Neural cell (in vitro differentiated cells): ENCODE measurements at regions not wholly inside any gene's neighbourhood (a gene's known extent, or its start where the extent isn't known, plus 50 kb on each side); places are given as distances from the start of the nearest gene placed in this dataset.

Experiments used
- H2AFZ ChIP-seq: fragments of 200-600, 300-800 bp; sonication (generic), shearing (Covaris generic); 2 replicates; pipeline ENCODE4 v1.6.0; 2014; ENCODE audit warnings: low read depth, mild to moderate bottlenecking, antibody characterized with exemption, low read length, moderate library complexity
- H3F3A ChIP-seq: fragments of 200-600 bp; shearing (Covaris generic); 2 replicates; pipeline ENCODE4 v1.6.1; 2016; ENCODE audit warnings: mild to moderate bottlenecking, moderate library complexity, mixed read lengths, antibody characterized with exemption, low read length; ENCODE audit not compliant: insufficient read depth, poor library complexity, severe bottlenecking
- H3K27ac ChIP-seq: fragments of 200-600, 300-800 bp; sonication (generic), shearing (Covaris generic); 2 replicates; pipeline ENCODE4 v1.5.1; 2014; ENCODE audit warnings: mild to moderate bottlenecking, low read length, moderate library complexity
- H3K27me3 ChIP-seq: fragments of 300-800, 200-600 bp; sonication (generic), shearing (Covaris generic); 2 replicates; pipeline ENCODE4 v1.6.0; 2014; ENCODE audit warnings: mild to moderate bottlenecking, low read depth, low read length, moderate library complexity; ENCODE audit not compliant: insufficient read depth
- H3K36me3 ChIP-seq: fragments of 300-800, 200-600 bp; sonication (generic), shearing (Covaris generic); 2 replicates; pipeline ENCODE4 v1.5.1; 2014; ENCODE audit warnings: mild to moderate bottlenecking, antibody characterized with exemption, low read length, moderate library complexity; ENCODE audit not compliant: insufficient read depth
- H3K4me2 ChIP-seq: fragments of 300-800, 200-600 bp; sonication (generic), shearing (Covaris generic); 2 replicates; pipeline ENCODE4 v1.6.0; 2014; ENCODE audit warnings: mild to moderate bottlenecking, low read length
- H3K4me3 ChIP-seq: fragments of 300-800, 200-600 bp; sonication (generic), shearing (Covaris generic); 2 replicates; pipeline ENCODE4 v1.5.1; 2014; ENCODE audit warnings: mild to moderate bottlenecking, low read length, moderate library complexity
- H3K79me2 ChIP-seq: fragments of 200-600 bp; shearing (Covaris generic); replicated peaks from 2 replicates; pipeline ENCODE4 v1.6.0; 2014; ENCODE audit warnings: mild to moderate bottlenecking, low read length, moderate library complexity; ENCODE audit not compliant: insufficient read depth
- H3K9ac ChIP-seq: fragments of 300-800, 200-600 bp; sonication (generic), shearing (Covaris generic); 2 replicates; pipeline ENCODE4 v1.6.1; 2016; ENCODE audit warnings: mild to moderate bottlenecking, low read length, mixed read lengths
- H3K9me2 ChIP-seq: fragments of 200-600 bp; shearing (Covaris generic); 2 replicates; pipeline ENCODE4 v1.6.1; 2016; ENCODE audit warnings: mild to moderate bottlenecking, low read length, mixed read lengths; ENCODE audit not compliant: insufficient read depth
- H3K9me3 ChIP-seq: fragments of 200-600, 300-800 bp; sonication (generic), shearing (Covaris generic); 2 replicates; pipeline ENCODE4 v1.6.1; 2016; ENCODE audit warnings: mild to moderate bottlenecking, mixed run types, low read length, moderate library complexity, mixed read lengths
- H4K20me1 ChIP-seq: fragments of 200-600 bp; shearing (Covaris generic); 2 replicates; pipeline ENCODE4 v1.6.1; 2016; ENCODE audit warnings: mild to moderate bottlenecking, mixed run types; ENCODE audit not compliant: insufficient read depth
- EP300 ChIP-seq: fragments of 450-650 bp; conservative IDR thresholded peaks from 2 replicates; pipeline ENCODE4 v1.6.1; 2014; ENCODE audit warnings: antibody characterized with exemption, mild to moderate bottlenecking, moderate library complexity; ENCODE audit not compliant: poor library complexity, severe bottlenecking
- EZH2 ChIP-seq: fragments of 200-600, 300-800 bp; shearing (Covaris generic), sonication (generic); IDR thresholded peaks from 2 replicates; pipeline ENCODE4 v1.6.1; 2014; ENCODE audit warnings: antibody characterized with exemption, low read length, borderline replicate concordance, mild to moderate bottlenecking; ENCODE audit not compliant: insufficient read depth, poor library complexity, severe bottlenecking
- MXI1 ChIP-seq: fragments of 450-650 bp; conservative IDR thresholded peaks from 2 replicates; pipeline ENCODE4 v1.6.1; 2014; ENCODE audit warnings: antibody characterized with exemption, mild to moderate bottlenecking; ENCODE audit not compliant: poor library complexity, severe bottlenecking
- POLR2AphosphoS5 ChIP-seq: IDR thresholded peaks from 2 replicates; pipeline ENCODE4 v1.6.1; 2012
- RAD21 ChIP-seq: fragments of 450-650 bp; conservative IDR thresholded peaks from 2 replicates; pipeline ENCODE4 v1.6.1; 2014; ENCODE audit warnings: antibody characterized with exemption, mild to moderate bottlenecking, moderate library complexity
- SMC3 ChIP-seq: fragments of 450-650 bp; conservative IDR thresholded peaks from 2 replicates; pipeline ENCODE4 v1.6.1; 2014; ENCODE audit warnings: antibody characterized with exemption, mild to moderate bottlenecking, moderate library complexity; ENCODE audit not compliant: poor library complexity
- TAF1 ChIP-seq: IDR thresholded peaks from 2 replicates; pipeline ENCODE4 v1.6.1; 2012; ENCODE audit warnings: low read depth
- TF ChIP-seq, protein P1 (sequence below): IDR thresholded peaks from 2 replicates; pipeline ENCODE4 v1.6.1; 2012; ENCODE audit warnings: borderline replicate concordance
- TF ChIP-seq, protein P2 (sequence below): fragments of 450-650 bp; IDR thresholded peaks from 2 replicates; pipeline ENCODE4 v1.5.1; 2014; ENCODE audit warnings: antibody characterized with exemption, mild to moderate bottlenecking, moderate library complexity; ENCODE audit not compliant: poor library complexity, severe bottlenecking

DNA sequence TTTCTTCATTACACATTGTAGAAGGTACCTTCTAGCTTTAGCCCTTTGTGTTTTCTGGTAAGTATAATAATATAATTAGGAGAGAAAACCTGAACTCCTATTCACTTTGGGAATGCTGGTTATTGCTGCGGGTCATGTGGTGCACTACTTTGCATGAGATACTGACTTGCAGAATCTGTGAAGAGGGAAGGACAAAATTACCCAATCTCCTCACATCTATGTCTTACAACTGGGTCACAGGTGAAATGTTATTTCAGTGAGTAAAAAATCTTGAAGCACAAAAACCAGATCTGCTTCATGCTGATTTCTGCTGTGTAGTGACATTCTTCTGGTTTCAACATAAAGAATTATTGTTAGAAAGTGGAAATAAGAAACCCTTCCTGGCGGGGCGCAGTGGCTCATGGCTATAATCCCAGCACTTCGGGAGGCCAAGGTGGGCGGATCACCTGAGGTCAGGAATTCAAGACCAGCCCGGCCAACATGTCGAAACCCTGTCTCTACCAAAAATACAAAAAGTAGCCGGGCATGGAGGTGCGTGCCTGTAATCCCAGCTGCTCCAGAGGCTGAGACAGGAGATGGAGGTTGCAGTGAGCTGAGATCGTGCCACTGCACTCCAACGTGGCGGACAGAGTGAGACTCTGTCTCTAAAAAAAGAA is 211.0 kb upstream of the REG3G start:
- no peak overlapping the region for H3K4me2 ChIP-seq
- no peaks in the 10 kb centered on the region for H3K9me3 ChIP-seq
- no peaks in the 10 kb centered on the region for H3K27me3 ChIP-seq
- H3F3A ChIP-seq, result no peaks in the 10 kb centered on the region
- H3K4me3 ChIP-seq, result no peak overlapping the region
- no peaks in the 10 kb centered on the region for H3K9me2 ChIP-seq
- no peaks in the 10 kb centered on the region for H3K36me3 ChIP-seq
- no peak for TF ChIP-seq RAD21
- no peak for TF ChIP-seq MXI1
- no peak for TF ChIP-seq POLR2AphosphoS5
- no peak for TF ChIP-seq EZH2
- no peak for TF ChIP-seq SMC3
- TF ChIP-seq, protein P1, sequence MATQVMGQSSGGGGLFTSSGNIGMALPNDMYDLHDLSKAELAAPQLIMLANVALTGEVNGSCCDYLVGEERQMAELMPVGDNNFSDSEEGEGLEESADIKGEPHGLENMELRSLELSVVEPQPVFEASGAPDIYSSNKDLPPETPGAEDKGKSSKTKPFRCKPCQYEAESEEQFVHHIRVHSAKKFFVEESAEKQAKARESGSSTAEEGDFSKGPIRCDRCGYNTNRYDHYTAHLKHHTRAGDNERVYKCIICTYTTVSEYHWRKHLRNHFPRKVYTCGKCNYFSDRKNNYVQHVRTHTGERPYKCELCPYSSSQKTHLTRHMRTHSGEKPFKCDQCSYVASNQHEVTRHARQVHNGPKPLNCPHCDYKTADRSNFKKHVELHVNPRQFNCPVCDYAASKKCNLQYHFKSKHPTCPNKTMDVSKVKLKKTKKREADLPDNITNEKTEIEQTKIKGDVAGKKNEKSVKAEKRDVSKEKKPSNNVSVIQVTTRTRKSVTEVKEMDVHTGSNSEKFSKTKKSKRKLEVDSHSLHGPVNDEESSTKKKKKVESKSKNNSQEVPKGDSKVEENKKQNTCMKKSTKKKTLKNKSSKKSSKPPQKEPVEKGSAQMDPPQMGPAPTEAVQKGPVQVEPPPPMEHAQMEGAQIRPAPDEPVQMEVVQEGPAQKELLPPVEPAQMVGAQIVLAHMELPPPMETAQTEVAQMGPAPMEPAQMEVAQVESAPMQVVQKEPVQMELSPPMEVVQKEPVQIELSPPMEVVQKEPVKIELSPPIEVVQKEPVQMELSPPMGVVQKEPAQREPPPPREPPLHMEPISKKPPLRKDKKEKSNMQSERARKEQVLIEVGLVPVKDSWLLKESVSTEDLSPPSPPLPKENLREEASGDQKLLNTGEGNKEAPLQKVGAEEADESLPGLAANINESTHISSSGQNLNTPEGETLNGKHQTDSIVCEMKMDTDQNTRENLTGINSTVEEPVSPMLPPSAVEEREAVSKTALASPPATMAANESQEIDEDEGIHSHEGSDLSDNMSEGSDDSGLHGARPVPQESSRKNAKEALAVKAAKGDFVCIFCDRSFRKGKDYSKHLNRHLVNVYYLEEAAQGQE, result no peak
- no peak for TF ChIP-seq TAF1
- no peak for TF ChIP-seq EP300
- TF ChIP-seq, protein P2, sequence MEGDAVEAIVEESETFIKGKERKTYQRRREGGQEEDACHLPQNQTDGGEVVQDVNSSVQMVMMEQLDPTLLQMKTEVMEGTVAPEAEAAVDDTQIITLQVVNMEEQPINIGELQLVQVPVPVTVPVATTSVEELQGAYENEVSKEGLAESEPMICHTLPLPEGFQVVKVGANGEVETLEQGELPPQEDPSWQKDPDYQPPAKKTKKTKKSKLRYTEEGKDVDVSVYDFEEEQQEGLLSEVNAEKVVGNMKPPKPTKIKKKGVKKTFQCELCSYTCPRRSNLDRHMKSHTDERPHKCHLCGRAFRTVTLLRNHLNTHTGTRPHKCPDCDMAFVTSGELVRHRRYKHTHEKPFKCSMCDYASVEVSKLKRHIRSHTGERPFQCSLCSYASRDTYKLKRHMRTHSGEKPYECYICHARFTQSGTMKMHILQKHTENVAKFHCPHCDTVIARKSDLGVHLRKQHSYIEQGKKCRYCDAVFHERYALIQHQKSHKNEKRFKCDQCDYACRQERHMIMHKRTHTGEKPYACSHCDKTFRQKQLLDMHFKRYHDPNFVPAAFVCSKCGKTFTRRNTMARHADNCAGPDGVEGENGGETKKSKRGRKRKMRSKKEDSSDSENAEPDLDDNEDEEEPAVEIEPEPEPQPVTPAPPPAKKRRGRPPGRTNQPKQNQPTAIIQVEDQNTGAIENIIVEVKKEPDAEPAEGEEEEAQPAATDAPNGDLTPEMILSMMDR, result no peak
- no peak overlapping the region for H3K9ac ChIP-seq
- H3K79me2 ChIP-seq, result no peaks in the 10 kb centered on the region
- no peaks in the 10 kb centered on the region for H4K20me1 ChIP-seq
- no peak overlapping the region for H3K27ac ChIP-seq
- H2AFZ ChIP-seq, result no peak overlapping the region

DNA sequence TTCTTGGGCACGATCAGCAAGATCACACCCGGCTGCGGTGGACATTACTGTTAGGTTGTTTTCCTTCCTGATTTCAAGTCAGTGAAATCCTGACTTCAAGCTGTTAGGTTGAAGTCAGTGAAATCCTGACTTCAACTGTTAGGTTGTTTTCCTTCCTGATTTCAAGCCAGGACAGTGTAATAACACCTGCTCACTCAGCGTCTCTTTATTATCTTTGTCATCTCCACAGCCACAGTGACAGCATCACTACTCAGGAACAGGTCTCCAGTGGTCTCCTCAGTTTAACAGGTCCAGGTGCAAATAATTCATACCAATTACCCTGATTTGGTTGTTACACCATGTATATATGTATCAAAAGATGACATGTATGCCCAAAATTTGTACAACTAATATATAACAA is 208.1 kb upstream of the REG3G start:
- Histone ChIP-seq H3K4me2 (no peak overlapping the region), H3F3A (no peaks in the 10 kb centered on the region), H3K27me3 (no peaks in the 10 kb centered on the region), H3K79me2 (no peaks in the 10 kb centered on the region), H2AFZ (peak overlapping the region; percentile 10), H3K27ac (no peak overlapping the region), H3K9ac (peak overlapping the region; percentile 6), H3K9me3 (no peaks in the 10 kb centered on the region), H3K36me3 (no peaks in the 10 kb centered on the region), H3K9me2 (no peaks in the 10 kb centered on the region), H4K20me1 (no peaks in the 10 kb centered on the region), H3K4me3 (no peak overlapping the region)
- TF ChIP-seq EP300 (peak; percentile 70), EZH2 (no peak), TAF1 (no peak), POLR2AphosphoS5 (peak; percentile 36), RAD21 (no peak)
